Glutamatergic neuron (in vitro differentiated cells): ENCODE measurements at regions not wholly inside any gene's neighbourhood (a gene's known extent, or its start where the extent isn't known, plus 50 kb on each side); places are given as distances from the start of the nearest gene placed in this dataset.
A peak's percentile ranks its signal among the peaks of the same experiment; 100 is the strongest.

Source experiments
- DNase-seq: peaks from one replicate; pipeline ENCODE4 v3.0.0; 2022
- H3K27ac Mint-ChIP-seq: one replicate; pipeline ENCODE4 v1.8.0; 2020; ENCODE audit warnings: mild to moderate bottlenecking, mixed read lengths, inconsistent platforms; ENCODE audit not compliant: unreplicated experiment
- H3K27me3 Mint-ChIP-seq: one replicate; pipeline ENCODE4 v1.8.0; 2020; ENCODE audit warnings: mild to moderate bottlenecking, moderate library complexity, mixed read lengths, inconsistent platforms; ENCODE audit not compliant: unreplicated experiment
- H3K36me3 Mint-ChIP-seq: one replicate; pipeline ENCODE4 v1.8.0; 2020; ENCODE audit warnings: mild to moderate bottlenecking, mixed read lengths, inconsistent platforms; ENCODE audit not compliant: unreplicated experiment
- H3K4me1 Mint-ChIP-seq: one replicate; pipeline ENCODE4 v1.8.0; 2020; ENCODE audit warnings: mild to moderate bottlenecking, low read depth, mixed read lengths, inconsistent platforms; ENCODE audit not compliant: unreplicated experiment
- H3K4me3 Mint-ChIP-seq: one replicate; pipeline ENCODE4 v1.8.0; 2020; ENCODE audit warnings: mild to moderate bottlenecking, mixed read lengths, inconsistent platforms; ENCODE audit not compliant: unreplicated experiment
- H3K9me3 Mint-ChIP-seq: one replicate; pipeline ENCODE4 v1.8.0; 2020; ENCODE audit warnings: mild to moderate bottlenecking, moderate library complexity, mixed read lengths, inconsistent platforms; ENCODE audit not compliant: unreplicated experiment
- TF ChIP-seq, protein P1 (sequence below): fragments of 200-600 bp; sonication (generic); IDR thresholded peaks from one replicate; pipeline ENCODE4 v1.5.0; 2021; ENCODE audit not compliant: partially characterized antibody, unreplicated experiment

DNA sequence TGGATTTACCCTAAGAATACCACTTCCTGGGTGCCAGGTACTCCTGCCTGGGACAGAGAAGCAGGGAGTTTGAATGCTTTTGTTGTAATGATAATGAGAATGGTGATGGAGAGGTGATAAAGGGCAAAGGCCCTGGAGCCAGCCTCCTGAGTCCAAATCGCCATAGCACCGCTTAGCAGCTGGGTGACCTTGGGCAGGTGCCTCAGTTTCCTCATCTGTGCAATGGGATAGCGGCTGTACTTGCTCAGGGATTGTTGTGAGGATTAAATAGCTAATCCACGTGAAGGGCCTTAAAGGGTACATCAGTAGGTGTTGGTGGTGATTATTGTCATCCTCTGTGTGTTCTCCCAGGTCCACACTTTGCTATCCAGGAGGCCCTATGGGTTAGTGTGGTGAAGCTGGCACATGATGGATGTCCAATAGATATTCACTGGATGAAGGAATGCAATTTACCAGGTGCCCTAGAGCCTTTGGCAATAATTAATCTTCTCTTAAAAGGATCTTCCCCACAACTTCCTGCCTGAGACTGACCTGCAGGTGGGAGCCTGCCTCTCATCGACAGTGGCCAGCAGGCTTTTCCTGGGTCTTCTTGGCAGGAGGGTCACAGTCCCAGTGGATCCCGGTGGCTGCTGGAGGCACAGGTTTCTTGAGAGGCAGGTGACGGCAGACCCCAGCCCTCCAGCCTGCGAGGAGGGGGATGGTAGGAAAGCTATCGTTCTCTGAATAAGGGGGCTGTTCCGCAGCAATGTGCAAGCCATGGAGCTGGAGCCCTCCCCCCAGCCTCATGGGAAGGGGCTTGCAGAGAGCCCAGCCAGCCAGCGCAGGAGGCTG, 160.2 kb downstream of the MACROH2A1 start:
- no peak for DNase-seq
- Mint-ChIP-seq H3K27ac (no peak overlapping the region), H3K4me3 (no peak overlapping the region), H3K36me3 (no peaks in the 10 kb centered on the region), H3K4me1 (peaks cover 9% of the 10 kb centered on the region), H3K9me3 (no peaks in the 10 kb centered on the region), H3K27me3 (peaks cover 6% of the 10 kb centered on the region)
- TF ChIP-seq, protein P1, sequence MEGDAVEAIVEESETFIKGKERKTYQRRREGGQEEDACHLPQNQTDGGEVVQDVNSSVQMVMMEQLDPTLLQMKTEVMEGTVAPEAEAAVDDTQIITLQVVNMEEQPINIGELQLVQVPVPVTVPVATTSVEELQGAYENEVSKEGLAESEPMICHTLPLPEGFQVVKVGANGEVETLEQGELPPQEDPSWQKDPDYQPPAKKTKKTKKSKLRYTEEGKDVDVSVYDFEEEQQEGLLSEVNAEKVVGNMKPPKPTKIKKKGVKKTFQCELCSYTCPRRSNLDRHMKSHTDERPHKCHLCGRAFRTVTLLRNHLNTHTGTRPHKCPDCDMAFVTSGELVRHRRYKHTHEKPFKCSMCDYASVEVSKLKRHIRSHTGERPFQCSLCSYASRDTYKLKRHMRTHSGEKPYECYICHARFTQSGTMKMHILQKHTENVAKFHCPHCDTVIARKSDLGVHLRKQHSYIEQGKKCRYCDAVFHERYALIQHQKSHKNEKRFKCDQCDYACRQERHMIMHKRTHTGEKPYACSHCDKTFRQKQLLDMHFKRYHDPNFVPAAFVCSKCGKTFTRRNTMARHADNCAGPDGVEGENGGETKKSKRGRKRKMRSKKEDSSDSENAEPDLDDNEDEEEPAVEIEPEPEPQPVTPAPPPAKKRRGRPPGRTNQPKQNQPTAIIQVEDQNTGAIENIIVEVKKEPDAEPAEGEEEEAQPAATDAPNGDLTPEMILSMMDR = no peak

DNA sequence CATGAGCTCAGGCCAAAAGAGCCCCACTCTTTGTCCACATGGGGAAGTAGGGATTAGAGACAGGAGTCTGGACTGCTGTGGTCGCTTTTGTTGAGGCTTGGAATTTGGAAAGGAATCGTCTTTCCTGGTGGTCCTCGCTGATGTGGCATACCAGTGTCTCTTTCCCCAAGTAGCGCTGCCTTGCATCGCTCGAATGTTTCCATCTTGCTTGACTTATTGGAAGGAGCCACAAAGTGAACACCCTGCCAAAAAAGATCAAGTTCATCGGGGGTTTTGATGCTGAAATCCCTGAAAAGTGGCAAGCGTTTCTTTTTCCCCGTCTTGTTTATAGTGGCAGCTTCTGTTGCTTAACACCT, 161.3 kb downstream of the MACROH2A1 start:
- Mint-ChIP-seq H3K36me3 (no peaks in the 10 kb centered on the region), H3K4me3 (no peak overlapping the region), H3K27ac (no peak overlapping the region), H3K9me3 (no peaks in the 10 kb centered on the region), H3K4me1 (peaks cover 9% of the 10 kb centered on the region), H3K27me3 (peaks cover 6% of the 10 kb centered on the region)
- no peak for DNase-seq
- TF ChIP-seq, protein P1 = no peak

DNA sequence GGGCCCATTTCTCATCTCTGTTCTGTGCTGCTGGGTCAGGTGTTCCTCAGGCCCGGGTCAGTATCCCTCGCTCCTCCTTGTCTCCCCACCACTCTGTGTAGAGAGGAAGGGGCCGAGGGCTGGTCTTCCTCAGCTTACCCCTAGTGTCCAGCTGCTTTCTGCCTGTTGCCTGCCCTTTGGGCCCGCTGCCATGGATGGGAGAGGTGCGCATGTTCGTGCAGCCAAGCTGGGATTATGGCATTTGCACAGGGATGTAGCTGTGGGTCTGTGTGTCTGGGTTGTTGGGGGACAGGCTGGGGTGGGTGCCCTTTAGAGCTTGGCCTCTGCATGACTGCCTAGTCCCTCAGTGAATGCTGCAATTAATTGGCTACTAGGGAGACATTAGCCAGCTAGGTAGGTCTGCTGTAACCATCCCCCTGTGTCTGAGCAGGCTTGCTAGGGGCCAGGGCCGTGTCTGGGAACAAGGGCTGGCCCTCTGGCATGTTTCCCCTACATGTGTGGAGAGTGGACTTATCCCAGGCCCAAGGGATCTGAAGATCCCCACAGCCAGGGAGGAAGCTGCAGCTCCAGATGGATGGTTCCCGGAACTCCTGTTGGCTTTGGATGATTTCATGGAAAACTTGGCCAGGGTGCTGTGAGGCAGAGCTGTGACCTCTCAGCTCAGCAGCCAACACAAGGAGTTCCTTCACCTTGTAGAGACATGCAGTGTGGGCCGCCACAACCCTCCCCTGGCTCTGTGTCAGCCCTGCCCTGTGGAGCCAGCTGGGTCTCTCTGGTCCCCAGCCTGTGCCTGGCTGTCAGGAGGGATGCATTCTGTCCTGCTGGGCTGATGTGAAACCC, 161.9 kb downstream of the MACROH2A1 start:
- Mint-ChIP-seq H3K4me3 (no peak overlapping the region), H3K36me3 (no peaks in the 10 kb centered on the region), H3K4me1 (peaks cover 9% of the 10 kb centered on the region), H3K9me3 (no peaks in the 10 kb centered on the region), H3K27me3 (peaks cover 6% of the 10 kb centered on the region), H3K27ac (no peak overlapping the region)
- TF ChIP-seq, protein P1 = no peak
- peak; percentile 13 for DNase-seq

DNA sequence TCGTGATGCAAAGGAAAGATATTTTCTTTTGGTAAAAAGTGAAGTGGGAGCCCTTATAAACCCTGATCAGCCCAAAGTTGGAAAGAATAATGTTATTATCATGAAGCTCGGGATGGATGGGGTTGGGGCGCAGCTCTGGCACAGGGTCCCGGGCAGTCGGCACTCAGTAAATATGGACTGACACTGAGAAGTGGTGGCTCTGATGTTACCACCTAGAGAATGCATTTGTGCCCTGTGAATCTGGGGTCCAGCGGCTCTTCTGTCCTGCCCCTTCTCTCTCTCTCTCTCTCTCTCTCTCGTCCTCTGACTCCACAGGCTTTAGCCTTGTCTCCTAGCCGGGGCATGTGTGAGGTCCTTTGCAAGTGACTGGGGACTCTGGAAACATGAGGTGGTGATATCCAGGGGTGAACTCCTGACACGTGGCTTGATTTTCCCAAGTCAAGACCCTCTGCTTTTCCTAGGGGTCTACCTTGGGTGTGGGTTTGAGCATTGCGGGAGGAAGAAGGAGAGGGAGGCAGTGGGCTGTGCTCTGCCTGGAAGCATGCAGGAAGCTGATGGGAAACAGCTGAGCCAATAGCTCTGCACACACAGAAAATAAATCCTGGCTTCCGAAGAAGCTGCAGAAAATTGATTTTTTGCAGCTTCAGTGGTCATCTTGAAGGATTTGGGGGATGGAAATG, 162.7 kb downstream of the MACROH2A1 start:
- peaks cover 6% of the 10 kb centered on the region for H3K27me3 Mint-ChIP-seq
- DNase-seq = peak; percentile 5
- no peak overlapping the region for H3K4me3 Mint-ChIP-seq
- TF ChIP-seq, protein P1 = no peak
- no peaks in the 10 kb centered on the region for H3K36me3 Mint-ChIP-seq
- no peak overlapping the region for H3K27ac Mint-ChIP-seq
- H3K4me1 Mint-ChIP-seq = peaks cover 9% of the 10 kb centered on the region
- no peaks in the 10 kb centered on the region for H3K9me3 Mint-ChIP-seq
